Stimulated activated CD4-positive, alpha-beta T cell treated with anti-CD3 and anti-CD28 coated beads, Interleukin-12 subunit alpha, Interleukin-12 subunit beta, amount 100 ng/mL, for 48 hours (primary cell): ENCODE measurements at regions not wholly inside any gene's neighbourhood (a gene's known extent, or its start where the extent isn't known, plus 50 kb on each side); places are given as distances from the start of the nearest gene placed in this dataset.

Source experiments
- DNase-seq, 3 donors: peaks; one replicate each; pipeline ENCODE4 v3.0.0-alpha.2; 2020; ENCODE audit warnings: low read depth in 2 of 3, low spot score in 1 of 3

DNA sequence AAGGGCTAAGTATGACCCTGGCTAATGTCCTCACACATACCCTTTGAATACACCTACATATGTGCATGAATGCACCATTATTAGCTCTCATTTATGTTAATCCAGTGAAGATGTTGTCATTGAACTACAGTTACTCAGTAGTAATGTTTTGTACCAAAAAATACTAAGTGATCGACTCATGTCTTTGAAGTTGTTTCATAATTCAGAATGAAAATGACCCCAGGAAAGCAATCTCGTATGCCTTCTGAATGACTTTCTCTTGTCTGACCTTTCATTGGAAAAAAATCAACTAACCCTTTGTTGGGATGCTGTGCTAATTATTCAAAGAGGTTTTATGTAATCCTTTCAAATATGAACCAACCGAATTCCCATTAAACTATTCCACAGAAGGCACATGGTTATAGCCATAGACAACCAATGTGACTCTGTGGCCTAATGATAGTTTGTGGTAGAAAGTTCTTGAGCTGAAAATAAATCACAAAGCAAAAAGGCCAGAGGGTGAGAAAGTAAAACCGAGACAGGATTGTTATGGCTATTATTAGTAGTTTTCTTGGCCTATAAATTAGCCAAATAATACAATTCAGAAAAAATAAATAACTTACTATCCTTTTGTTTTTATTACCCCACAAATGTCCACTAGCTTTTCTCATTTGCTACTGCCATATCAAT lies 86.8 kb upstream of the STARD13 start:
- no peak for DNase-seq

DNA sequence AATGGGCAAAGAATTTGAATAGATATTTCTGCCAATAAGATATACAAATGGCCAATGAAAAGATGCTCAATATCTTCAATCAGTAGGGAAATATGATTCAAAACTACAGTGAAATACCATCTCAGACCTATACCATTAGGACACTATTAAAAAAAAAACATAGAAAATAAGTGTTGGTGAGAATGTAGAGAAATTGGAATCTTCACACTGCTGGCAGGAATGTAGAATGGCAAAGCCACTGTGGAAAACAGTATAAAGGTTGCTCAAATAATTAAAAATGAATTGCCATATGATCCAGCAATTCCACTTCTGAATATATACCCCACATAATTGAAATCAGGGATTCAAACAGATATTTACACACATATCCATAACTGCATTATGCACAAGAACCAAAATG lies 88.1 kb upstream of the STARD13 start:
- DNase-seq = no peak

DNA sequence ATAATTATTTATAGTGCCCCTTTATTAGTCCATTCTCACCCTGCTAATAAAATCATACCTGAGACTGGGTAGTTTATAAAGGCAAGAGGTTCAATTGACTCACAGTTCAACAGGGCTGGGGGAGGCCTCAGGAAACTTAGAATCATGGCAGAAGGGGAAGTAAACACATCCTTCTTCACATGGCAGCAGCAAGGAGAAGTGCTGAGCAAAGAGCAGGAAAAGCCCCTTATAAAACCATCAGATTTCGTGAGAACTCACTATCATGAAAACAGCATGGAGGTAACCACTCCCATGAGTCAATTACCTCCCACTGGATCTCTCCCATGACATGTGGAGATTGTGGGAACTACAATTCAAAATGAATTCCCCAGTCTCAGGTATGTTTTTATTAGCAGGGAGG lies 89.9 kb upstream of the STARD13 start:
- DNase-seq = no peak

DNA sequence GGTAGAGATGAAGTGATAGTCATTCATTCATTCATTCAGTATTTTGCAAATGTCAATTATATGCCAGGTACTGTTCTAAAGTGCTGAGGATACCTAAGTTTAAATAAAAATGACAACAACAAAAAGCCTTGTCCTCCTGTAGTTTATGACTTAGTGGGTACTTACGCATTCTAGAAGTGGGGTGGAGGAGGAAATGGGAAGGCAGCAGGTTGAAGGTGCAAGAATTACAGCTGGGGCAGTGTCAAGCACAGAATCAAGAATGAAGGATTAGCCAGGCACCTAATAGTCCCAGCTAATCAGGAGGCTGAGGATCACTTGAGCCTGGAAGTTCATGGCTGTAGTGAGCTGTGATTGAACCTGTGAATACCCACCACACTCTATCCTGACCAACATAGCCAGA lies 90.7 kb upstream of the STARD13 start:
- no peak for DNase-seq

DNA sequence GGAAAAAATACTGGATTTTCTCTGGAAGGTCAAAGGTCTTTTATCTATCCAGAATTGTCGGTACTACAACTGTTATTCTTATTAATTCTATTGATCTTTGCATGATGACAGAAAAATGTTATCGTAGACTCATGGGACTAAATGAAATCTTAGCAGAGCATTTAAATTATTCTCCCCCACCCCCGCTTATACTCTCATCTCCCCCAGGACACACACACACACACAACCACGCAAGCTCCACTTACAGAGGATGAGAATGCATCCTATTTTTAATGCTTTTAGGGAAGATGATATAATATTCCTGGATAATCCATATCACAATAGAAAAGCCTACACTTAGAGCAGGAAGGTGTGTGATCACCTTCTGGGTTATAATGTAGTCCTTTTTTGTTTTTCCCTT lies 91.9 kb upstream of the STARD13 start:
- DNase-seq = no peak

DNA sequence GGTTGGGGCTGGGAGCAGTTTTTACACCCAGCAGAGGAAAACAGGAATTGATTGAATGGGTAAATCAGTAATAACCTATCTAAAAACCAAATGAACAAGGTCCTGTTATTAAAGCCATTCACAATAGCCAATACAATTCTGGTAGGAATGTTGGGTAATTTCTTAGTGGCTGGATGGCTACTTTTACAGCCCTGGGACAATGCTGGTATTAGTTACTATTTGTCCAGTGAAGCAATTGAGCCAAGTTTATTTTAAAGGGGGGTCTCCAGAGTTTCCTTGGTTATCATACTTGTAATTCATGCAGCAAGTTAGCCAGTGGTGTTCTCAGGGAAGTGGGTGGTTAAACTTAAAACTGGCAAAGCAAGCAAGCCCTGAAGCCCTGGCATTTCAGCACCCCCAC lies 92.3 kb upstream of the STARD13 start:
- no peak for DNase-seq

DNA sequence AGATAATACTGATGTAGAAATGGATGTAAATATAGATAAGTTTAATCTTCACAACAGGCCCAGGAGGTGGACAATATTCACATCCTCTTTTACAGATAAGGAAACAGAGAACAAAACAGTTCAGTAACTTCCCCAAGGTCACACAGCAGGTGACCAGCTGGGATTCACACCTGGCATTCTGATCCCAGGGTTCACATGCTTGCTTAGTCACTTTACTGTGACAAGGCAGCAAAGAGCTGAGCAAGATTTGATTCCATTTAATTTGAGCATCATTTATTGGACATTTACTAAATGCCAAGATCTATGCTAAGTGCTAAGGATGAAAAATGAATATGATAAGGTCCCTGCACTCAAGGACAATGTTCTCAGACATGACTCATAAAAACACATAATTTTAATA lies 94.1 kb upstream of the STARD13 start:
- no peak for DNase-seq

DNA sequence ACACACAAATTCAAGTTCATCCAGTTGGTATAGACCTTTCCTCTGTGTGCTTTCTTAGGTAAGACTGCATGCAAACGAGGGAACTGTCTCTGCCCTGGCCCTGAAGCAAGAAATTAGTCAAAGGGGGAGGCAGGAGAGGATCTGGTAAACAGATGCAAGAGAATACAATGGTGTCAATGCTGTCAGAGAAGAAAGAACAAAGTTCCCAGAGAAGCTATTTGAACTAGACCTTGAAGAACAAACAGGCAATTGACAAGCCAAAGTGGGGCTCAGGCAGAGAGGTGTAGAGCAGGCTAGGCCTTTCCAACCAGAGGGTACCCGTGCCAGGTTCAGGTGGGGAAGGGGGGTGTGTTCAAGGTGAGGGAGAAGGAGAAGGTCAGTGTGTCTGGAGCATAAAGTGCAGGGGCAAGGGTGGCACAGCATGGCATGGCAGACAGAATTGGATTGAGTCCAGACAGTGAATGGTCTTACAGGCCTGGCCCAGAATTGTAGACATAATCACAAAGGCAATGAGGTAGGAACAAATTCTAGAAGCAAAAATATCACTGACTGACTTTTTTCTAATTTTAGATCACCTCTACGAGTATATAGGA lies 95.0 kb upstream of the STARD13 start:
- no peak for DNase-seq

DNA sequence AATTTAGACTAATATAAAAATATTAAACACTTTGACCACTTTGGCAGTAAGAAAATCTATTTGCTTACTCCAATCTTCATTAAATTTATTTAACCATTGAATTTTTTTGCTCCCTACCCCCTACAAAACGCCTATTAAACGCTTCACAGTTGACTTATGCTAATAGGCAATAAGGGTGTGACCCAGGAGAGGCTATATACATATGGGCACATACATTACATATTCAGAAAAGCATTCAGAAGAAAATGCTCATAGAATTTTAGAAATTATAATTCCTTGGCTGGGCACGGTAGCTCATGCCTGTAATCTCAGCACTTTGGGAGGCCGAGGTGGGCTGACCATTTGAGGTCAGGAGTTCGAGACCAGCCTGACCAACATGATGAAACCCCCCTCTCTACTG lies 95.6 kb upstream of the STARD13 start:
- DNase-seq = no peak

DNA sequence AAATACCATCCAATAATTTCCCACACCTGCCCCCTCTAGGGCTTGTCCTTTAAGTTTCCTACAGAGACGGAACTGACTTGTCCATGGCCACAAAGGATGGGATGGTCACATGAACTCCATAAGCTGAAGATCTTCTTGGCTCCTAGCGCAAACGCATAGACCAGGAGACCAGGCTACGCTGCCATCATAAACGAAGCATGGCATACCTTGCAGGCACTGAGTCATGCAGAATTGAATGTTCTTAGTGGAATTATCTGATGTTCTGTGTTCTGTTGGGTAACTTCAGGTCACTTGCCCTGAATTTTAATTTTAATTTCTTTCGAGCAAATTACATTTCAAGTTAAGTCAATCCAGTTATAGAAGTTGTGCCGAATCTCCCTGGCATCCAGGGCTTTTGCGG lies 96.4 kb upstream of the STARD13 start:
- DNase-seq = no peak

DNA sequence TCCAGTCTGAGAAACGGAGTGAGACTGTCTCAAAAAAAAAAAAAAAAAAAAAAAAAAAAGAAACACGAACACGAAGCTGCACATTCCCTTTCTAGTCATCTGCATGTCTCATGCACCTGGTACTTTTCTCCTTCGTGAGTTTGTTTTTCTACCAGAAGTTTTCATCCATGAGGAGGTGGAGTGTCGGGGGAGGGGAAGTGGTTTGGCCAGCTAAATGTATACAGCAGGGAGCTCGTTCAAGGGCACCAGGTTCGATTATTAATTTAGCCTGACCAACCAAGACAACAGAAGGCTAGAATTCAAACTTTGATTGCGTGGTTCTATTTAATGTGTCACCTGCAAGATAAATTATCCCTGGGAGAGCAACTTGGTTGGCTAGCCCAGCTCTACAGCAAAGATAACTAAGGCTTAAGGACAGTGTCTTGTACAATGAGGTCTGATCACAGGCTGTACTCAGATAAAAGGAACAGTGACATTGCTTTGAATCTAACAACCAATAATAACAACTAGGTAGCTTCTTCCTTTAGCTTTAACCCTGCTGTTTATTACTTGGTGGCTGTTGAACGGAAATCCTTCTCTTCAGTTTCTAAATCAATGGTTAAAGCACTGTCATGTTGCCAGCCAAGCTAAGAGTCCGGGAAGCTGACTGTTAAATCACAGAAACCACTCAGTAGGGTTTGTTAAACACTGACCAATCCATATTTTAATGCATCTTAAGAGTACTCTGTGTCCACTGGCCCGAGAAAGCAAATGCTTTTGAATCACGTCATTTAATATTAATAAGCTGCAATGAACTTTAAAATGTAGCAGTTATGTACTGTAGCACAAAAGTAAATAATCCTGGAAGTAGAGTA lies 98.4 kb upstream of the STARD13 start:
- DNase-seq = no peak

DNA sequence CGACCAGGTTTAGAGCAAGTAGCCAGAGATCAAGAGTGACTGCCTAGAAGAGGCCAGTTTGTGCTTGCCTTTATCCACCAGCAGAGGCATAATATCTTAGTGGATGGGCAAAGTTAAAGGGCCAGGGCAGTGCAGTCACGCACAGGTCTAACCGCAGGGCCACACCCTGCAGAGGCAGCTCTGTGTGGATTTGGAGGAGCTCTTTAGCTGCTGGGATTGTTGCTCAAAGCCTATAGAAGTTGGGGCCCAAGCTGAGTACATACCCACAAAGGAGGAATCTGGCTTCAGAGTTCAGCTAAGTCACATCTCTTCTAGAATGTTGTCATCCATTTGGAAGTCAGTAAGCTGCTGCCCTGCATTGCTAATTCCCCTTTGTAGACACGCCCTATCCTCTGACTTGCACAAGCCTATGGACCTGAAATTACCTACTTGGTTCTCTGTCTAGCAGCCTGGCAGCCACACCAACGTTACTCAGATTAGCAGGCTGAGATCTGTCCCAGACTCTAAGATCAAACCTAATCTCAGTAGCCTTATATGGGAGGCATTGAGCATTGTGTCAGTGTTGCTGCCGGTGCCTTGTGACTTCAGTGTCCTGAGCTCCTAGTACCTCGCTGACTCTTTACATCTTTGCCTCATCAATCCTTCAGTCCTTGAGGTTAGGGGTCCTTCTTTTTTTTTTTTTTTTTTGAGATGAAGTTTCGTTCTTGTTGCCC lies 102.9 kb upstream of the STARD13 start:
- no peak for DNase-seq

DNA sequence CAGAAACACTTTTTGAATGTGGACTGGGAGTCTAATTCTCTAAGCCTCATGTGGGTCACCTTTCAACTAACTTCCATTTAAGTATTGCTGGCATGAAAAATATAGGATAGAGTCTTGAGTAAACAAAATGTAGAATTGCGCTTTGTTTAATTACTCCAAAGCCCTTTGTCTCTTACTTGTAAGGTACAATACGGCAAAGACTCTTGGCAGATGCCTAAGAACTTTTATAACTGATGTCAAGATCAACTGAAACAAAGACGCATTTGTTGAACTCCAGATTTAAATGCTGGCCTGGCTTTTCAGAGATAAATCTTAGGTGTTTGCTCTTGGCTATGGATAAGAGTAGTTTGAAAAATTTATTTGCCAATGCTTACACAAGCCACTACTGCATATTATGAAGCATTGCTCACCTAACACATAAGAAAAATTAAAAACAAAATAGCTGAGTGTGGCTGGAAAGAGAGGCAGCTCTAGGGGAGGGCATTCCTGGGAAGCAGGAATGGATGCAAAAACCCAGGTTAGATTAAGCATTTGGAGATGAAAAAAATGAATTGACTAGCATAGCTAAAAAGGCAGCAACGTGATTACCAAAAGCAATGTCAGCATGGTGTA lies 107.3 kb upstream of the STARD13 start:
- no peak for DNase-seq

DNA sequence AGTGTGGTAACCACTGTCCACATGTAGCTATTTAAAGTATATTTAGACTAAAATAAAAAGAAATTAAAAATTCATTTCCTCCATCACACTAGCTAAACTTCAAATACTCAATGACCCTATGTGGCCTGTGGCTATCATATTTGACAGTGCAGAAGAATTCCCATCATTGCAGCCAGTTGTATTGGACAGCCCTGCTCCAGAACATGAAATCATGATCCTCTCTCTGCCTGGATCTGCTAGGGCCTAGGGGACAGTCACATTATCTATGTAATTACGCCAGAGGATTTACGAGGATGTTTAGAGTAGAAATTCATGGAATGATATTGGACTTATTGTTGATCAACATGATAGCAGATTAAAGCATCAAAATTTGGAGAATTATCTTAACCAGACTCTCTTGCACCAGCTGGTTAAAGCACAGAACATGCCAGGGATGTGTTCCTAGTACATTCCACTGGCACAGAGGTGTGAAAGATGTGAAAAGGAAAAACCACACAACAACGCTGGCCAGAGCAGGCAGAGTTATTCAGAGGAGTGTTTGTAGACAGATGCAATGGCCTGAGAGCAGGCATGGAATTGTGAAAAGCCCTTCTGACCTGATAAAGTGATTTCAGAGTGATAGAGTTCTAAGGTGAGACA lies 108.9 kb upstream of the STARD13 start:
- DNase-seq = no peak

DNA sequence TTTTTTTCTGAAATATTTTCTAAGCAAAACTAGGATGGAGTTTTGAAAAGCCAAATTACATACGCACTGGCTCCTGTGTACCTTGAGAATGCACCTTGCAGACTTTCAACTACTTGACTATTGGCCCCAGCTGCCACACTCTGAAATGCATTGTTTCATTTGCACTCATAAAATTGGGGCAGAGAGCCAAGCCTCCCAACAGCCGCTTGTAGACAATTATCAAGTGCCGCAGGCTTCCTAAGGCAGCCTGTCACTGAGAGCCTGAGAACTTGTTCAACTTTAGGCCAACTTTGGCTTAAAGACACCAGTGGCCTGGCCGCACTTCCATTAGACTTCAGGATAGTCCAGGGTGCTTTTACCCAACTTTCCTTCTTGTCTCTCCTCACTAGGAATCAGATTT lies 115.7 kb upstream of the STARD13 start:
- DNase-seq = no peak

DNA sequence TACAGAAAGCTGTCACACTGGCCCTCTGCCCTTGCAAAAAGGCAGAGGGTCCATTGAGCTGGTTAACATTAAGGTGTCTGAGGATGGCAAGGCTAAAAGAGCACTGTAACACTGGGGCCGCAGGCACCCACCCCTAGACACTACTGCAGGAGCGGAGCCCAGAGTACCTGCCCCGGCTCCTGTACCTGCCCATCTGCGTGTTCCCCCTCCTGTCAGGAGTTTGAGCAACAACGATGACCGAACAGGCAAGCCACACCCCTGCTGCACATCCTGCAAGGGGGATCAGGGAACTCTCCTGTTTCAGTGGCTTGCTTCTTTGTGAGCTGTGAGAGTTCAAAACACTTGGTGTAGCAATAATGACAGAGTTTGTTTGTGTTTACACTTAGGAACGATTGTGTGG lies 117.4 kb upstream of the STARD13 start:
- DNase-seq = no peak

DNA sequence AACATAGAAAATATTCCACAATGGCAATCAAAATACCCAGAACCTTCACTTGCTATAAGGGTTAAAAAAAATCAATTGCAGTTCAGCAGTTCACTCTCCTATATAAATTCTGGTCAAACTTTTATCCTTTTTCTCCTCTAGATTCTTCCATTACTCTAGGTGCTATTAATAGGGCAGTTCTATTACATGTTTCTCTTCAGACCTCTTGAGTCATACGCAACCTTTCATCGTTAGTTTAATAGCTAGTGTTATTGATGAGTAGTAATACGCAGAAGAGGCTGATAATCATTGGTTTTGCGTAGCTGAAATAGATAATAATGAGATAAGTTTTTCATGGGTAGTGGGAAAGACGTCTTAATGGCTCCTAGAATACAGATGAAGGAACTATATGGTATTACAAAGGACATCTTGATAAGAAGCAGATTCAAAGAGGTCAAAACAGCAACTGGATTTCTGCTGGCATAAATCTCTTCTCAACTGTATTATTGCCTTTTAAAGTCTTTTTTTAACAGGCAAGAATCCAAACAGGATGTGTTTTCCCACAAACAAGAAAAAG lies 118.3 kb upstream of the STARD13 start:
- no peak for DNase-seq

DNA sequence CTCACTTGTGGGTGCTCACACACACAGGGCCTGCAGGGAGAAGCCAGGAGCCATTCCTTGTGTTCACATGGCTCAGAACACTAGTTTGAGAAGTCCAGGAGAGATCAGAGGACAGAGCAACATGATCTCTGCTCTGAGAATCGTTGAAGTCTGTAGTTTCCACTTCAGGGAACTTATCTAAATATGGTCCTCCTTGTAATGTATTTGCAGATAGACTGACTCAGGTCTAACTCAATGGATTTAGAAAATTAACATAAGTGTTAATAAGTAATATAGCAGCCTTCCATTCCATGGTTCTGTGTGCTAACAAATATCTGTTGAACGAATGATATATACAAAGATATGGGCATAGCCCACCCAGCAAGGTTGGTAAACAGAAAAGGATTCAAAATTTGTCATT lies 119.8 kb upstream of the STARD13 start:
- no peak for DNase-seq

DNA sequence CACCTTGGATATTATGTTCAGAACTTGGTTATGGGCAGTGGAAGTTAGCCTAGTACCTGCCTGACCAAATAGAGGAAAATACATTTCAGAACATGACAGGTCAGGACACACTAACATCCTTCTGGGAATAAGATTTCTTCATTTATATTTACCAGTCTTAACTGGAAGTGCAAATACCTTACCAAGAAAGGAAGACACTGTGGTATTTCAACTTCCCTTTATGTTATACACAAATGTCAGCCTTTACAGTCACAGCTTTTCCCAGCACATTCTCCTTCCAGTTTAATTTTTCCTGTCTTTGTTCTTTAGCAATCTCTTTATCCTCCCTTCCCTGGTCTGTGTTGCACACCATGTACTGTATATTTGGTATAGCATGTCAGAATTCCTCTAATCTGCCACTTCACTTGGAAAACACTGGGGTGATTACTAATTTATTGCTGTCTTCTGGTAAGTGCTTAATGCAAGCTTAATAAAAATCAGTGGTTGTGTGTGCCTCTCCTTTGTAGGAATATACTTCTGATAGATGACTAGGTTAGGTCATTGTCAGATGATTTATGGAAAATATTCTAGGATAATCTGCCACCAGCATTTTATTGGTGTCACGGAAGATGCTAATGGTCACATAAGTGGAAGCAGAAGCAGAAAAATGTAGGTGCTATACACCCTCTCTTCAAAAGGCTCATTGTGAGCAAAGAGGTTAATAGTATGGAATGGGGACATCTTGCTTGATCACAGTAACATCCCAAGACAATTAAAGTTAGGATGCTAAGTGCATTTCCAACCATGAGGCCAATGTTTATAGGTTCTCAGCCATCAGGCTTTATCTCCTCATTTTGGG lies 124.3 kb upstream of the STARD13 start:
- no peak for DNase-seq

DNA sequence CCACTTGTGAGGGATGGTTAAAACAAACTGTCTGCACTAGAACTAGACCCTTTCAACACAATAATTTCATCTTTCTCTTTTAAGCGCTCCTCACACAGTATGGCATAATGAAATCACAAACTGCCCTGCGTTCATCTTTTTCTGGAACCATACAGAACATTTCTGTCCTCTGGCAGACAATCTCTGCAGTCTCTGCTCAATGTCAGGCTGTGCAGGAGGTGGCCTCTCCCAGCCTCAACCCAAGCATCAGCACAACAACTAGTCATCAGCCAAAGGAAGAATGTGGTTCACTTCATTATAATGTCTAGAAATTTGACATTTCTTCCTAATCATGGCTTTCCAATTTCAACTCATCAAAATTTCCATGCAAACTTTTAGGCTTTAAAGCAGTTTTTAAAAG lies 125.1 kb upstream of the STARD13 start:
- DNase-seq = no peak
